Right lobe of liver (tissue), 4 donors: ENCODE measurements at regions not wholly inside any gene's neighbourhood (a gene's known extent, or its start where the extent isn't known, plus 50 kb on each side); places are given as distances from the start of the nearest gene placed in this dataset.

Source experiments
- CTCF ChIP-seq, 4 donors: fragments of 200-600 bp in 3 of 4; fragments of 450-650 bp in 1 of 4; IDR thresholded peaks; one replicate each; pipeline versions ENCODE4 v1.5.1 to v1.8.0; 2016 to 2022; ENCODE audit warnings: antibody characterized with exemption in 4 of 4, mild to moderate bottlenecking in 2 of 4
- POLR2A ChIP-seq: fragments of 450-650 bp; IDR thresholded peaks from one replicate; pipeline ENCODE4 v1.6.1; 2017; ENCODE audit warnings: antibody characterized with exemption, mild to moderate bottlenecking
- donor health status: DM: no; HTN: no; CAD: no.
- donor health status: DM: no; HTN: no; CAD: no.
- donor health status: DM: no; HTN: yes; CAD: no.

- TF ChIP-seq CTCF (IDR thresholded peaks at IDR 0.05) (no peak), POLR2A (no peak)
Observed at GRCh38 chr2:4981802-4982409, 710.3 kb upstream of the SOX11 start.
